Ishikawa (cell line): ENCODE measurements at regions not wholly inside any gene's neighbourhood (a gene's known extent, or its start where the extent isn't known, plus 50 kb on each side); places are given as distances from the start of the nearest gene placed in this dataset.

ENCODE experiments used
- MAX ChIP-seq: IDR thresholded peaks from 2 replicates; pipeline ENCODE4 v1.6.1; 2012
- TAF1 ChIP-seq: IDR thresholded peaks from 2 replicates; pipeline ENCODE4 v1.6.1; 2012; ENCODE audit warnings: low read depth, mild to moderate bottlenecking

DNA sequence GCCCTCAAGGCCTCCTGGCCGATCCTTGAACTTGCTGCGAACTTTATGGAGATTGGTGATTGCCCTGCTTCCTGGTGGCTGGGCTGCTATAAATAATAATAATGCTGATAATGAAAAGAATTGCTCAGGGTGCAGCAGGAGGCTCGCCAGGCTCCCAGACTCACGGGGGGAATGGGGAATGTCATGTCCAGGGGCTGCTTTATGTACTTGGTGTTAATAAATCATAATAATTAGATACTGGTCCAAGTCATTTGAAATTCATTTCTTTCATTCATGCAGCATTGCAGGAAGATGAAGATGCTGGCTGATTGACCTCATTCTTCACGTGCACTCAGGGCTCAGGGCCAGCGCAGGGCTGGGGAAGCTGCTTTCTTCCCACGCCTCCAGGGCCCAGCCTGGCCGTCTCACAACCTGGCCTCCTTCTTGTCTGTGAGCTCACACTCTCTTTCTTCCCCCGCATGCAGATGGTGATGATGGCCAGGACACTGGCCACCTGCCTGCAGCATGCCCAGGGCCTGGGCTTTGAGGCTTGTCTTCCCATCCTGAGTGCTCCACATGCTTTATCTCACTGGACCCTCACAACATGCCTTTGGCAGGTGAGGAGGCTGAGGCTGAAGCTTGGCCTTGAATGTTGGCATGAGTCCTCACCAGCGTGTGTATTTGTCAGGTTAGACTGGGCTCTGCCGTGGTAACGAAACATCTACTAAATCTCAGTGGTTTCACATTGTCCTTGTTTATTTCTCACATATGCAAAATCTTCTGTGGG, 138.4 kb upstream of the TNS3 start:
- TF ChIP-seq MAX (no peak), TAF1 (no peak)
